Activated CD4-positive, alpha-beta T cell treated with anti-CD3 and anti-CD28 coated beads, Interleukin-2, Interleukin-4, amounts not matched to agents 100 ng/mL and 50 ng/mL, durations not matched to agents 16 hours and 8 hours (primary cell): ENCODE measurements at regions not wholly inside any gene's neighbourhood (a gene's known extent, or its start where the extent isn't known, plus 50 kb on each side); places are given as distances from the start of the nearest gene placed in this dataset.
"Not testable (repeated sequence)": the region's sequence is repeated elsewhere in the genome, so short reads cannot be mapped to it uniquely, and the experiment has no call there.

ENCODE experiments used
- DNase-seq: peaks from one replicate; pipeline ENCODE4 v3.0.0-alpha.2; 2020; ENCODE audit warnings: low spot score

GRCh38 chr10:78096486-78096885 lies 62.8 kb downstream of the RPS24 start:
- DNase-seq, result not testable (repeated sequence)

DNA sequence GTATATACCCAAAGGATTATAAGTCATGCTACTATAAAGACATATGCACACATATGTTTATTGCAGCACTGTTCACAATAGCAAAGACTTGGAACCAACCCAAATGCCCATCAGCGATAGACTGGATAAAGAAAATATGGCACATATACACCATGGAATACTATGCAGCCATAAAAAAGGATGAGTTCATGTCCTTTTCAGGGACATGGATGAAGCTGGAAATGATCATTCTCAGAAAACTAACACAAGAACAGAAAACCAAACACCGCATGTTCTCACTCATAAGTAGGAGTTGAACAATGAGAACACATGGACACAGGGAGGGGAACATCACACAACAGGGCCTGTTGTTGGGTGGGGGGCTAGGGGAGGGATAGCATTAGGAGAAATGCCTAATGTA lies 68.9 kb downstream of the RPS24 start:
- DNase-seq, result not testable (repeated sequence)

- no peak for DNase-seq
These were observed 75.5 kb downstream of the RPS24 start for GRCh38 chr10:78109210-78109609.

DNA sequence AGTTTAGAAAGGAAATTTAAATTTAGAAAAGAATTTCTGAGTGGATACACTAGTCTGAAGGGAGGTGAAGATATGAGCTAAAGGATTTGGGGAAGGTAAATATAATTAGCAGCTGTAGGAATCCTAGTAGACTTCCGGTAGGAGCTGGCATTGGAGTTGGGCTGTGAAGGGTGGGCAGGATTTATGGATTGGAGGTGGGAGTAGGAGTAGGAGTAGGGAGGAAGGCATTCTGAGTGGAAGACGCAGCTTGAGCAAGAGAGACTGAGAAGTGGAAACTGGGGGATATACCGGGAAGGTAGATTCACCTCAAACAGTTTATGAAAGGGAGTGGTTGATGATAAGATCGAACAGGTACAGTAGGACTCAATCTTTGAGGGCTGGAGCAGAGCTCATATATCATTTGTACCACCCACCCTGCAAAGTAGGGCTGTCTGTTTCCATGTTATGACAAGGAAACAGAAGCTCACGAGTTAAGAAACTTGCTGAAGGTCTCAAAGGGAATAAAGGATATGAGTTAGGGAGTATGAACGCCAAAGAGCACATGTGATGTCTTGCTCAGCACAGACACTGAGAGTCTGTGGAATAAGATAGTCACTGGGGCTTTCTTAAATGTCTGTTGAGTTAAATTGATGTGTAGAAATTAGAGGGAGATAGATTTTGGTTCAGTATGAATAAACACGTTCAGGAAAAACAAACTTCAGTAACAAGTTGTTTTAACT lies 81.6 kb downstream of the RPS24 start:
- DNase-seq, result no peak

GRCh38 chr10:78116361-78116760 lies 82.7 kb downstream of the RPS24 start:
- no peak for DNase-seq

GRCh38 chr10:78118591-78118990 lies 84.9 kb downstream of the RPS24 start:
- DNase-seq, result no peak

- DNase-seq, result no peak
These were observed 88.1 kb downstream of the RPS24 start for GRCh38 chr10:78121801-78122200.

- no peak for DNase-seq
These were observed 90.5 kb downstream of the RPS24 start for GRCh38 chr10:78124167-78124566.

- no peak for DNase-seq
These were observed 95.5 kb downstream of the RPS24 start for GRCh38 chr10:78129211-78129610.

DNA sequence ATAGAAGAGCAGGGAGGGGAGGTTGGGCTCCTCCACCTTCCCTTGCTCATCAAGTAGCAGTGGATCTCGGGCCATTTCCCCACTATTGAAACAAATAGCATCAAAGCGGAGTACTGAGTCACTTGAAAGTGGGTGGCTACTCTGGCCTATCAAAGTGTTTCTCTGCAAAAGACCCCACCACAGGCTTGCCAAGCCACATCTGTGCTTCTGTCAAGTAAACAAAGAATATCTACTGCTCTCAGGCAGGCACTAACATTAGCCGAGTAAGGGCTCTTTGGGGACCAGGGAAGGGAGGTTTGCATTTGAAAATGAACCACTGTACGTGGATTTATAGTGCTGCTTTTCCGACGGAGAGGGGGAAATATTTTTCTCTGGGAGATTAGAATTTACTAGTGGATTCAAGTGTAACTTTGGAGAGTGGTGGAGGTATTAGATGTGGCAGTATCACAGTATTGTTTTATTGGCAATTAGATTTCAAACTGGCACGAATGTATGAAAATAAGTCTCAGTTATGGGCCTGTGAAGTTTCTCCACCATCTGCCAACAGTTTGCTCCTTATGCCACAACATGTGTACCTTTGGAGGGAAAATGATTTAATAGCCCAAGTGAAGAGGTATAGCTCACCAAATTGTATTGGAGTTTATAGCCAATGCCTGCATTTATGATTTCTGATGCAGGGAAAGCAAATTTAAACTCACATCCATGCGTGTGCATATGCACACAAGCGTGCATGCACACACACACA lies 97.5 kb downstream of the RPS24 start:
- DNase-seq, result no peak

GRCh38 chr10:78134773-78135306 lies 101.2 kb downstream of the RPS24 start:
- no peak for DNase-seq

GRCh38 chr10:78137147-78137546 lies 103.5 kb downstream of the RPS24 start:
- DNase-seq, result no peak

DNA sequence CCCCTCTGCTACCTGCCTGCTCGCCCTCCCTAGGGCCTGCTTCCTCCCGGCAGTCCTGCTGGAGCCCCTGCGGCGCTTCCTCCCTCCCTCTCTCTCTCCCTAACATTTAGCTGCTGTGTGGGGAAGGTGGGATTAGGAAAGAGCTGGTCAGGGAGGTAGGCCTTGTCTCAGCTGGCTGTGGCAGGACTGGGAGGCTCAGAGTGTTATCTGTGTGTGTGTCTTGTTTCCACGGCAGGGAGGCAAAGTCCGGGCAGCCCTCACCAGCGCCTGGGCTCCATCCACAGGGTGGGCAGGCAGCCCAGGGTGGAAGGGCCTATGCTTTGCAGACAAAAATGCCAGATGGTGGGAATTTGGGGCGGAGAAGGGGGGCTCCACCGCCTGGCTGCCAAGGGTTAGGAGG lies 105.7 kb downstream of the RPS24 start:
- DNase-seq, result no peak

DNA sequence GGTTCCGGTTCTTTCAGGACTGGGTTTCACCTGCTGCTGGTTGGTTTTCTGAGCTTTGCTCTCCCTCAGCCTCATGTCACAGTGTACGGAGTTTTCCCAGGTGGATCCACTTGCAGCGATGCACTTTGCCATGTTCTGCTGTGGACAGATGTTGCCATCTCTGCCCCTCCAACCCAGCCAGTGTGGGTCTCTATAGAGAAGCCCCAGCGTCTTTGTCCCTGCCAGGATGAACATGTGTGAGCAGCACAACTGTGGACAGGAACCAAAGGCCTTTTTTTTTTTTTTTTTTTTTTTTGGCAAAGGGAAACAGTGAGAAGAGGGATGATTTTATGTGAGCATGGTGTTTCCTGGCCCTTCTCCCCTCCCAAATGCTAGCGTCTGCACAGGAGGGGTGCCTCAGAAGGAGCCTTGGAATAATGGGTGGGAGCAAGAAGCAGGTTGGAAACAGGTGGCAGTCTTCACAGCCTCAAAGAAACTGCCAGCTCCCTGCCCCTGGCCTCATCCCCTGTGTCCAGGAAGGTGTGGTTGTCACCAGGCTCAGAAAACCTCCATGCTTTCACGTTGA lies 106.5 kb downstream of the RPS24 start:
- DNase-seq, result no peak

- DNase-seq, result no peak
These were observed 109.9 kb downstream of the RPS24 start for GRCh38 chr10:78143576-78143975.

GRCh38 chr10:78146200-78146599 lies 112.5 kb downstream of the RPS24 start:
- DNase-seq, result no peak

GRCh38 chr10:78147202-78147601 lies 113.5 kb downstream of the RPS24 start:
- no peak for DNase-seq

DNA sequence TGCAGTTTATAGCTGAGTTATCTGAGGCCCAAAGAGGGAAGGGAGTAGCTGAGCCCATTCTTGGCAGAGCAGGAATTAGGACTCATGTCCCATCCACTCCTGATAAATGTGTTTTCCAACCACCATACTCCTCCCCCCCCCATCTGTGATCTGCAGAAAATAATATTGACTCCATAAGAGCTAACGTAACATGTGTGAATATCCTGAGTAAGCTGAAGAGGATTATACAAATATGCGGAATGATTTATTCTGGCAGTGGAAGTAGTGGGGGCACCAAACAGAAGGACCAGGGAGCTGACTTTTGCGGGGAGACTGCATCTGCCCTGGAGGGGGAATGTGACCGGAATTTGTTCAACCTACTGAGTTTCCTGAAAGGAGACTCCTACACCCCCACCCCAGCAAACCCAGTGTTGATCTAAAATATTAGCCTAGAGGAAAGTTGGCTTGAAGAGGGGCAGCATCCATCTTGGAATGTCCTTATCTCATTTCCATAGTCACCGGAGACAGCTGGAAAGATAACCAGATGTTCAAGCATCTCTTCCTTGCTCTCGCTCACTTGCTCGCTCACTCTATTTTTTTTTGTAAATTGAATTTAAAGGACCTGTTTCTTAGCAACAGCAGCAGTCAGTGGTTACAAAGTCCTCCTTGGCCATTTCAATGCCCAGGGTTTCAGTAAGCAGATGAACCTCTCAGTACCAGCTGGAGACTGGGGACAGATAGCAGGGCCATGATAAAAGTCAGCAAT lies 114.7 kb downstream of the RPS24 start:
- no peak for DNase-seq

DNA sequence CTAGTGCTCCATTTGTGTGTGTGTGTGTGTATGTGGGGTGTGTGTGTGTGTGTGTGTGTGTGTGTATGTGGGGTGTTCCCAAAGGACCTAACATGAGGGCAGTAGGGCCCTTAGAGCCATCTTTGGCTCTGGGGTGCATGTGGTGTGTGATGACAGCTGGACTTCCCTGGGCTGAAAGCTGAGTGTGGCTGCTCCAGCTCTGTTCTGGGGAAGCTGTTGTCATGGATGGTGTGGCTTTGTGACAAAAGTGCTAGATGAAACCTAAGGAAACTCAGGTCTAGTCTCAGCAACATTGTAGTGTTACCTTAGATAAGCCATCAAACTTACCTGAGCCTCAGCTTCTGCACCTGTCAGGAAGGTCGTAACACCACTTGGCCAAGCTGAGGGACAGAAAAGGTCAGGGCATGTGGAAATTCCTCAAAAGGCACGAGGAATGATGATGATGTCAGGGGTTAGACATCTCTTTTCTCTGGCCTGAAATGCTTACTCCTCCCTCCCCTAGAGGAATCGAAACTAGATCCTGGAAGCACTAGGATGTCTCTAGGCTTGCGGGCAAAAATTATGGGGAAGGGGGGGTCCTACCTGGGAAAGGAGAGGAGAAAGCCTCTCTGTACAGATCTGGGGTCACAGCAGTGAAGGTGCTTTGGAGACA lies 115.4 kb downstream of the RPS24 start:
- DNase-seq, result no peak

DNA sequence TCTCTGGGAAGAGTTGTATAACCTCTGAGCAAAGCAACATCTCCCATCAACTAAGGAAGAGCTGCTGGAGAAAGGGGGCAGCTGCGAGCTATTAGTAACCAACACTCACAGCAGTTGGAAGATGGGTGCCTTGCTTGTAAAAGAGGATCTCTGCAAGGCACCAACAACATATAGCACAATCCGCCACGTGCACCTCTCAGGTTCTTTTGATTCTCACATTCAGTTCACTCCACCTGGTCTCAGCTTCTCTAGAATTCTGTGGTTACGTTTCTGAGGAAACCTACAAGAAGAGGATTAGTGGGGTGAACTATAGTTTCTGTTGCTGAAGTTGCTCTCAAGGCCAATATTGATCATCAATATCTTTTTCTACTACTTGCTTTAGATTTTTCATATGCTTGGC lies 117.1 kb downstream of the RPS24 start:
- DNase-seq, result no peak

DNA sequence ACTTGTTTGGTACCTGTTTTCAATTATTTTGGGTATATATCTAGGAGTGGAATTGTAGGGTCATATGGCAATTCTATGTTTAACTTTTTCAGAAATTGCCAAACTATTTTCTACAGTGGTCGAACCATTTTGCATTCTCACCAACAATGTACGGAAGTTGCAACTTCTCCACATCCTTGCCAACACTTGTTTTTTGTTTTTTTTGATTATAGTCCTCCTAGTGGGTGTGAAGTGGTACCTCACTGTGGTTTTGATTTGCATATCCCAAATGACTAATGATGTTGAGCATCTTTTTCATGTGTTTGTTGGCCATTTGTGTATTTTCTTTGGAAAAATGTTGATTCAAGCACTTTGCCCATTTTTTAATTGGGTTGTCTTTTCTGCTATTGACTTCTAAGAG lies 122.1 kb downstream of the RPS24 start:
- DNase-seq, result no peak

DNA sequence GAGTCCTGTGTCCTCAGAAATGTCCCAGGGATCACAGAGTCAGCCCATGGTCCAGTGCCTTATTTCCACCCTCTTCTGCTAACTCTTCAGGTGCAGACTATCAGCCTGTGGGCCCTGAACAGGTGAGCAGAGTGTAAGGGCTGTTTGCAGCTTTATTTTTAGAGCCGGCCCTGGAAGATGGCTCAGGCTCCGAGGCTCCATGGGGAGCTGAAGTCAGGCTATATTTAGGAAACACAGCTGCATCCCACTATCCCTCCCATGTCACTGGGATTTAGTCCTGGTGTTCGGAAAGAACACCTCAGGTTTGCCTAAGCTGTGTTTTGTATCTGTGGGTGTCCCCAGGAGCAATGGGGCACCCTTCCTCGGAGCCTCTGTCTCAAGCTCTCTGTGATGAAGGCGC lies 126.9 kb downstream of the RPS24 start:
- no peak for DNase-seq
